Duodenal mucosa (tissue), 2 donors: ENCODE measurements at regions not wholly inside any gene's neighbourhood (a gene's known extent, or its start where the extent isn't known, plus 50 kb on each side); places are given as distances from the start of the nearest gene placed in this dataset.
"Not testable (repeated sequence)": the region's sequence is repeated elsewhere in the genome, so short reads cannot be mapped to it uniquely, and the experiment has no call there.

Experiments used
- H3K27ac ChIP-seq: one replicate; pipeline ENCODE4 v1.7.0; 2013; ENCODE audit warnings: low read depth, low read length
- H3K27me3 ChIP-seq, 2 donors: one replicate each; pipeline ENCODE4 v1.7.0; 2013; ENCODE audit warnings: low read length in 2 of 2, control low read depth in 1 of 2; ENCODE audit not compliant: insufficient read depth in 2 of 2, control insufficient read depth in 1 of 2
- H3K36me3 ChIP-seq, 2 donors: one replicate each; pipeline ENCODE4 v1.7.0; 2013; ENCODE audit warnings: low read length in 2 of 2, control low read depth in 1 of 2; ENCODE audit not compliant: insufficient read depth in 2 of 2, control insufficient read depth in 1 of 2
- H3K4me1 ChIP-seq, 2 donors: one replicate each; pipeline ENCODE4 v1.7.0; 2013; ENCODE audit warnings: low read length in 2 of 2, control low read depth in 1 of 2; ENCODE audit not compliant: insufficient read depth in 2 of 2, control insufficient read depth in 1 of 2
- H3K4me3 ChIP-seq, 2 donors: one replicate each; pipeline ENCODE4 v1.7.0; 2013; ENCODE audit warnings: low read length in 2 of 2, low read depth in 1 of 2
- H3K9ac ChIP-seq, 2 donors: one replicate each; pipeline ENCODE4 v1.7.0; 2013; ENCODE audit warnings: low read length in 2 of 2, low read depth in 1 of 2
- H3K9me3 ChIP-seq, 2 donors: one replicate each; pipeline ENCODE4 v1.7.0; 2013; ENCODE audit warnings: low read length in 2 of 2, control low read depth in 1 of 2; ENCODE audit not compliant: control insufficient read depth in 1 of 2

GRCh38 chr2:76027761-76028160 is 317.0 kb upstream of the GCFC2 start:
- Histone ChIP-seq H3K27ac (no peak overlapping the region), H3K4me1 (no peaks in the 10 kb centered on the region), H3K36me3 (no peaks in the 10 kb centered on the region), H3K9me3 (peaks cover 0 to 15% of the 10 kb centered on the region in 2 donors), H3K4me3 (no peak overlapping the region), H3K27me3 (no peaks in the 10 kb centered on the region), H3K9ac (no peak overlapping the region)

- H3K4me3 ChIP-seq = no peak overlapping the region
- no peak overlapping the region for H3K27ac ChIP-seq
- no peak overlapping the region for H3K9ac ChIP-seq
- no peaks in the 10 kb centered on the region for H3K4me1 ChIP-seq
- no peaks in the 10 kb centered on the region for H3K9me3 ChIP-seq
- H3K27me3 ChIP-seq = no peaks in the 10 kb centered on the region
- H3K36me3 ChIP-seq = no peaks in the 10 kb centered on the region
These were observed 308.4 kb upstream of the GCFC2 start for GRCh38 chr2:76019128-76019527.

- Histone ChIP-seq H3K4me3 (no peak overlapping the region), H3K9me3 (no peaks in the 10 kb centered on the region), H3K27me3 (no peaks in the 10 kb centered on the region), H3K27ac (no peak overlapping the region), H3K36me3 (no peaks in the 10 kb centered on the region), H3K9ac (no peak overlapping the region), H3K4me1 (no peaks in the 10 kb centered on the region)
These were observed 298.8 kb upstream of the GCFC2 start for GRCh38 chr2:76009484-76009883.

GRCh38 chr2:76008001-76008702 is 297.4 kb upstream of the GCFC2 start:
- H3K27me3 ChIP-seq = no peaks in the 10 kb centered on the region
- no peaks in the 10 kb centered on the region for H3K4me1 ChIP-seq
- no peak overlapping the region for H3K9ac ChIP-seq
- peak overlapping the region; percentile 24 to 28 for H3K4me3 ChIP-seq
- H3K9me3 ChIP-seq = no peaks in the 10 kb centered on the region
- no peaks in the 10 kb centered on the region for H3K36me3 ChIP-seq
- no peak overlapping the region for H3K27ac ChIP-seq

- H3K9me3 ChIP-seq = no peaks in the 10 kb centered on the region
- no peaks in the 10 kb centered on the region for H3K4me1 ChIP-seq
- no peaks in the 10 kb centered on the region for H3K27me3 ChIP-seq
- no peaks in the 10 kb centered on the region for H3K36me3 ChIP-seq
- no peak overlapping the region for H3K4me3 ChIP-seq
- H3K27ac ChIP-seq = no peak overlapping the region
- H3K9ac ChIP-seq = no peak overlapping the region
These were observed 289.7 kb upstream of the GCFC2 start for GRCh38 chr2:76000425-76000824.

GRCh38 chr2:75998451-75998850 is 287.7 kb upstream of the GCFC2 start:
- H3K36me3 ChIP-seq = no peaks in the 10 kb centered on the region

GRCh38 chr2:75994759-75995158 is 284.0 kb upstream of the GCFC2 start:
- H3K9me3 ChIP-seq = peaks cover 0 to 3% of the 10 kb centered on the region in 2 donors
- H3K27me3 ChIP-seq = no peaks in the 10 kb centered on the region
- H3K36me3 ChIP-seq = no peaks in the 10 kb centered on the region

More at GRCh38 chr2:75998451-75998850, 287.7 kb upstream of the GCFC2 start:
- H3K9me3 ChIP-seq = peaks cover 0 to 3% of the 10 kb centered on the region in 2 donors
- no peak overlapping the region for H3K9ac ChIP-seq
- no peaks in the 10 kb centered on the region for H3K27me3 ChIP-seq
- H3K4me1 ChIP-seq = no peaks in the 10 kb centered on the region
- no peak overlapping the region for H3K4me3 ChIP-seq
- no peak overlapping the region for H3K27ac ChIP-seq

GRCh38 chr2:75988622-75989021 is 277.9 kb upstream of the GCFC2 start:
- H3K27me3 ChIP-seq, H3K36me3 ChIP-seq, H3K9ac ChIP-seq, H3K4me1 ChIP-seq, H3K27ac ChIP-seq, H3K4me3 ChIP-seq, H3K9me3 ChIP-seq: not testable (repeated sequence)

More at GRCh38 chr2:75994759-75995158, 284.0 kb upstream of the GCFC2 start:
- no peak overlapping the region for H3K9ac ChIP-seq
- no peak overlapping the region for H3K4me3 ChIP-seq
- no peaks in the 10 kb centered on the region for H3K4me1 ChIP-seq
- H3K27ac ChIP-seq = no peak overlapping the region

DNA sequence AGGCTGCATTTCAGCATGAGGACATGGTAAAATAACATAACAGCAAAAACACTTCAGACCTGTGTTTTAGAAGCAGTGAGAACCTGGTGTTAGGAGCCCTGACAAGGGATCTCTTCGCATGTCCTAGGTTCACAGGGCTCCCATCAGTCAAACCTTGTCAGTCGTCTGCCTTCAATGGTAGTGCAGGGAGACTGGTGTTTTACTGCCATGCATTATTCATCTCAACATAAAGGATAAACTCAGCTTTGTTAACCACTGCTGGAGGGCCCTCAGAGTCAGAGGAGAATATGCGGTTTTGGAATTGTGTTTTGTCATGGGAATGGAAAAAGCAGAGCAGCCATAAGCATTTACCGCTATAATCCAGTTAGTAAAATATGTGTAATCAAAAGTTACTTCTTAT is 275.9 kb upstream of the GCFC2 start:
- no peak overlapping the region for H3K27ac ChIP-seq
- no peaks in the 10 kb centered on the region for H3K4me1 ChIP-seq
- no peaks in the 10 kb centered on the region for H3K27me3 ChIP-seq
- no peak overlapping the region for H3K4me3 ChIP-seq
- H3K36me3 ChIP-seq = no peaks in the 10 kb centered on the region
- no peak overlapping the region for H3K9ac ChIP-seq
- H3K9me3 ChIP-seq = peaks cover 0 to 3% of the 10 kb centered on the region in 2 donors

DNA sequence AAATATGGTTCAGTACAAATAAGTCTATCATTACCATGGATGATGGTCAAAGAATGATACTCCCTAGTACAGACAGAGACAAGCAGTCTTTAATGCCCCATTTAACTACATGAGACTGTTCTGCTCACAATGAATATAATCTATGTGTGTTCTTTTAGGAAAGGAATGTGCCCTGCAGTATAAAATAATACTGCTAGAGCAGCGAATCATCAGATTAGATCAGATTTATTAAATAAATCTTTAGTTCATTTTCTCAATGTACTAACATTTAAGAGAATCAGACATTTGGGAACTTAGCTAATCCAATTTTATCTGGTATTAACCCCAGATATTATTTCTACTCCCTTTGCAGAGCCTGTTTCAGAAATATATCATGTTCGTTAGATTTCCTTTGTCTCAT is 272.0 kb upstream of the GCFC2 start:
- no peaks in the 10 kb centered on the region for H3K27me3 ChIP-seq
- H3K36me3 ChIP-seq = no peaks in the 10 kb centered on the region
- H3K4me1 ChIP-seq = no peaks in the 10 kb centered on the region
- no peak overlapping the region for H3K27ac ChIP-seq
- H3K9ac ChIP-seq = no peak overlapping the region
- H3K4me3 ChIP-seq = no peak overlapping the region
- no peaks in the 10 kb centered on the region for H3K9me3 ChIP-seq
